ENCODE measurements at regions not wholly inside any gene's neighbourhood (a gene's known extent, or its start where the extent isn't known, plus 50 kb on each side); places are given as distances from the start of the nearest gene placed in this dataset.

DNA sequence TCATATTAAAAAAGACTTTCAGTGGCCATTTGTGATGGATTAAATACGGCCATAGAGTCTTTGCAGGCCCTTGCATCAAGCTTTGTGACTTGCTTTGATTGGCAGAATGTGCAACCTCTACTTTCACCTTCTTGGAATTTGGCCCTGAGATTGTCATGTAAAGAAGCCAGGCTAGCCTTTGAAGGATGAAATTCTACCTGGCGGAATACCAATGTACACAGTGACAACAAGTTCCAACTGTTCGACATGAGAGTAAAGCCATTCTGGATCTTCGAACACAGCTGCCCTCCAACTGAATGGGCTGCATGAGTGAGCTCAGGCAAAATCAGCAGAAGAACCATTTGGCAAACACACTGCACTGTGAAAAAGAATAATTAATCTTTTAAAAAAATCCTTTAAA lies 321.3 kb downstream of the PHF14 start:
- no peak for DNase-seq

DNA sequence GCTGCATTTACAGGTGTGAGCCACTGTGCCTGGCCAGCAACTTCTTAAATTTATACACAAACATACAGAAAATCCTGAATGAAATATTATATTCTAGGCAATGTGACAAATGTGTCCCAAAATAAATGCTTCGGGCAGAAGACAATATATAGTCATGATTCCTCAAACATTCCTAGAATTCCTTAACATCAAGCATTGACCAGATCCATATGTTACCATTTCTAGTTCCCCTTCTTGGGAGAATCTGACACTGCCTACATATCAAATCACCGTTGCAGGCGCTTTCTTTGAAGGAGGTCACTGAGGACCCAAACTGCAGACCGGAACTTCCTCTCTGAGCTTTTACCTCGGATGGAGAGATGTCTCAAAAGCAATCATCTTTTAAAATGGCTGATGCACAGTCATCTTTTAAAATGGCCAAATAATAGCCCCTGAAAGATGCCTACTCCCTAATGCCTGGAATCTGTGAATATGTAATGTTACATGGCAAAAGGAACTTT lies 323.5 kb downstream of the PHF14 start:
- no peak for DNase-seq

DNA sequence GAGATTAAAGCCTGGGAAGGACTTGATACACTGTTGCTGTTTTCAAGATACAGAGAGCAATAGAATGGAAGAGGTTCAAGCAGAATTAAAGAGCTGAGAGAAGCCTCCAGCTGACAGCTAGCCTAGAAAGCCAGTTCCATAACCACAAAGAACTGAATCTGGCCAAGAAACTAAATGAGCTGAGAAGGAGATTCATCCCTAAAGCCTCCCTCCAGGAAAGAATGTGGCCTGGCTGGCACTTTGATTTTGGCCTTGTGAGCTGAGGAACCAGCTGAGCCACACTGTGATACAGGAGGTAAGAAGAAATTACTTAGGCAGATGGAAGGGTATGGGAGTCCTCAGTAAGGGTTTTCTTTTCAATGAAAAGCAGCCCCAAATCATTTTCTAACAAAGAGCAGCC lies 324.1 kb downstream of the PHF14 start:
- no peak for DNase-seq

DNA sequence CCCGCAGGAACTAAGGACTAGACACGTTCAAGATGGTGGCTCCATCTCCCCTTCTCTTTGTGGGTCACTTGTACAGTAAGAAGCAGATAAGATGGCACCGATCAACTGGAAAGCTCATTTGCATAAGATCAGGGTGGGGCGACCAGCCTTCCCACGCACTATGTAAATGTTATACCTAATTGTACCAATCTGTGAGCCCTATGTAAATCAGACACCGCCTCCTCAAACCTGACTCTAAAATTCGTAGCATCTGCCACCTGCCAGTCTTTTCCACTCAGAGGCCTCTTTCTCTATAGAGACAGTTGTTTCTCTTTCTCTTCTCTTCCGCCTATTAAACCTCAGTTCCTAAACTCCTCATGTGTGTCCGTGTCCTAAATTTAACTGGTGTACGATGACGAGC lies 324.5 kb downstream of the PHF14 start:
- no peak for DNase-seq

DNA sequence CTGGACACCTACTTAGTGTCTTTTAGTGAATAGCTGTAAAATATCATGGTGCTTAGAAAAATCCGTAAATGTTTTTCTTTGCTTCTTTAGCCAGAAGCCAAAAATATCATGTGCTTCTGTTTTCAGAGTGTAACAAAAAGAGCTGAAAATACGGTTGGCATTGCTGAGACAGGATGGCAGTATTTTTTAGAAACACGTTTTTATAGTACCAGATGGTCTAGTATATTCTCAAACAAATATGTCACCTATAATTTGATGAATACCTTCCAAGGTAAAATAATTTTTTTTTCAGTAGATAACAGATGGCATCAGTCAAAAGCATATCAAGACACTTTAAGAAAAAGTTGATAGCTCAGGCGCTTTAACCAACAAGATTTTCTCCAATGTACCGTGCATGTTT lies 326.6 kb downstream of the PHF14 start:
- no peak for DNase-seq

DNA sequence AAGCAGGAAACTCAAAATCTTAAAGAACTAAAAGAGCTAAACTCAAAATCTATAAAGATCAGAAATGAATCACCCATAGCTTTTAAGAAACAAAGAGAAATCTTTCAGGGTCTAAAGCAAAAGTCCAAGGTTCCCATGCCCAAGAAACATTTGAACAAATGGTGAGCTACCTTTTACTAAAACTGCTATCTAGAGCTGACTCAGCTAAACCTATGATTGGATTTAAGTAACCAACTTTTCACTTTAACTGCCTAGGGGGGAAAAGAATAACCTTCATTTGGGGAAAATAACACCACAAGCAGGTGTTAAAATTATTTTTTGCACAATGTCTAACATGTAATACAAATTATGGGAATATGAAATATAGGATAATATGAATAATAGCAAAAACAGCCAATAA lies 328.4 kb downstream of the PHF14 start:
- no peak for DNase-seq

DNA sequence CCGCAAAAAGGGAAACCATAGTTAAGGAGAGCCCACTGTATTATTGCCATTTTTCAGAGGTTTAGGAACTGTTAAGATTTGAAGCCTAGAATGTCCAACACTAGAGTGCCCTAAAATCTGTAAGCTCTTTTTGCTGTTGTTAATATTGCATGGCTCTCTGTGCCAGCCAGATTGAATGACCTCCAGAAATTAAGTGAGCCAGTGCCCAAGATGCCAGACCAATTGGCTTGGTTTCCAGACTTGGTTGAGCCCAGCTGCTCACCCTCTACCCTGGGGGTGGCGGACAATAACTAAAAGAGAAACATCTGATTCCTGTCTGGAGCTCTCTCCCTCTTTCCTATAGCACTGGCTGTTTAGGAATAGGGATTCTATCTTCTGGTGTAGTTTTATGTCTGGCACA lies 340.1 kb downstream of the PHF14 start:
- DNase-seq = no peak

DNA sequence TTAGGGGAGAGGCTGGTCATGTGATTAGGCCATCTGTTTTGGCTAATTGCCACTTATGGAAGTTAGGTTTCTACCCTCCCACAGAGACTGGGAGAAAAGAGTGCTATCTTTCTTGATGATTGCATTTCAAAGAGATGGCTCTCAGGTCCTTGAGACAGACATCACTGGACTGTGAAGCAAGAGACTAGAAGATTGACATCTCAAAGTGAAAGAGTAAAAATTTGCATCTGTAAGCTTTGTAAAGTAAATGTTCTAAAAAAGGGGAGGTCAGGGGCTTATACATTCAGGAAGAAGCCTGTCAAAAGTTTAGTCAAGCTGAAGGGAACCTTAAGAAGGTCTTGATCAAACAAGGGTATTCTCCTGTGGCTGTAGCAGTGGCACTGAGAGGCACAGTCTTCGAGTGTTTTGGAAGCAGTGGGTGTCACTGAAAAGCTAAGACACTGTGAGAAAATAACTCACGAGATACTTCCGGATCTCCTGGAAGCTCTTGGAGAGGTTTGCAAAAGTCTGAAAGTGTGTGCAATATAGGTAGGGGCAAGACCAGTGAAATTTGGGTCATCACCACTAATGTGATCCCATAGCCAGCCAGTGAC lies 342.1 kb downstream of the PHF14 start:
- DNase-seq = no peak

DNA sequence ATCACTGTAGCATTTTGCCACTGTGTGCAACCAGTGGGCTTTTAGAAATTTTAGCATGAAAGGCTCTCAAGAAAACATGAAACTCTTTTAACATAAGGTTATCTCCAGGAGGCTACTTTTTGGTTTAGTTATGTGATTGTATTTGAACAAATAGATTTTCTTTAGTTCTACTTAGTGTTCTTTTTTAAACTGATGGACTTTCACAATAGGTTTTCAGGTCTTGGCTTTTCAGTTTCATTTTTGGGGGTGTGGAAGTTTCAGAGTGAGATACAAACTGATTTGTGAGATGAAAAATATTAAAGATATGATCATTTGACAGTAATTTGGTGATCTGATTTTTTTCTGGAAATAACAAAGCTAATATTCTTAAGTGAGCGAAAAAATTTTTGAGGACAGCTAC lies 344.1 kb downstream of the PHF14 start:
- DNase-seq = no peak

DNA sequence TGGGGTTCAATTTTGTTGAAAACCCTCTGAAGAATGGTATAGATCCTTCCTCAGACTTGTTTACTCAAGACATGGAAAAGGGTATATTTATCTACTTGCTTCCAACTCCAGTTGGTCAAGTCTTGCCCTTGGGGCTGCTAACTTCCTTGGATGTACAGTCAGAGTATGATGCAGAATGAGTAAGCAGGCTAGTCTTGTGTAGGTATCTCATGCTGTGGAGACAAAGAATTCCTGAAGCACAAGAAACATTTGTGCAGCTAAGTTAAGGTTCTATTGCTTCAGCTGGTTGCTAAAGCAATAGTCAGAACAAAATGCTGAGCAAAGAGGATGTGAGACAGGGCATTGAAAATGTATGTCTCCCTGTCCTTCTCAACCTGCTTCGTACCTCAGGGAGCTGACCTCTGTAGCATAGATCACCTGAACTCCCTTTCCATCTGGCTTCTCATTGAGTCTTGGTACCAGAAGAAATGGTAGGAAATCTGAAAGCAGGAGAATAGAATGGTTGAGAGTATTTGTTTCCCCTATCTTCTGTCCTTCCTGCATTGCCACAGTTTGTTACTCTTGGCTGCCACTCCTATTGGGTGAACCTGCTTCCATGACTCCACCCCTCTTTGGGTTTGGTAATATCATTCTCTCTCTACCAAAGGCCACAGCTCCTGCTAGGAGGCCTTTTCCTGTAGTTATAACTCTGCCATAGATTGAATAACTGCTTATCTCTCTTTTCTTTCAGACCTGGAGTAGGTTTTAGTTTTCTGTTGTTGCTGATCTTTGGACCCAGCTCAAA lies 346.0 kb downstream of the PHF14 start:
- DNase-seq = no peak
